ENCODE measurements at regions not wholly inside any gene's neighbourhood (a gene's known extent, or its start where the extent isn't known, plus 50 kb on each side); places are given as distances from the start of the nearest gene placed in this dataset.

- no peak for DNase-seq (ENCODE audit: low read depth)
Observed at GRCh38 chr9:20197976-20198685, 409.3 kb upstream of the SLC24A2 start.

GRCh38 chr9:20191228-20191840 is 402.5 kb upstream of the SLC24A2 start:
- no peak for DNase-seq (ENCODE audit: low read depth)

GRCh38 chr9:20189871-20190270 is 401.0 kb upstream of the SLC24A2 start:
- no peak for DNase-seq (ENCODE audit: low read depth)

- no peak for DNase-seq (ENCODE audit: low read depth)
Observed at GRCh38 chr9:20188616-20189369, 400.0 kb upstream of the SLC24A2 start.

GRCh38 chr9:20187318-20187717 is 398.5 kb upstream of the SLC24A2 start:
- DNase-seq (ENCODE audit: low read depth): no peak

- no peak for DNase-seq (ENCODE audit: low read depth)
Observed at GRCh38 chr9:20186823-20187222, 398.0 kb upstream of the SLC24A2 start.

GRCh38 chr9:20186231-20186630 is 397.4 kb upstream of the SLC24A2 start:
- DNase-seq (ENCODE audit: low read depth): no peak

- no peak for DNase-seq (ENCODE audit: low read depth)
Observed at GRCh38 chr9:20184541-20184940, 395.7 kb upstream of the SLC24A2 start.

GRCh38 chr9:20178679-20179078 is 389.8 kb upstream of the SLC24A2 start:
- no peak for DNase-seq (ENCODE audit: low read depth)

GRCh38 chr9:20178197-20178596 is 389.4 kb upstream of the SLC24A2 start:
- DNase-seq (ENCODE audit: low read depth): no peak

- DNase-seq (ENCODE audit: low read depth): no peak
Observed at GRCh38 chr9:20170122-20170521, 381.3 kb upstream of the SLC24A2 start.

GRCh38 chr9:20152151-20152725 is 363.4 kb upstream of the SLC24A2 start:
- DNase-seq (ENCODE audit: low read depth): no peak

GRCh38 chr9:20148416-20148815 is 359.6 kb upstream of the SLC24A2 start:
- no peak for DNase-seq (ENCODE audit: low read depth)

GRCh38 chr9:20144197-20144596 is 355.4 kb upstream of the SLC24A2 start:
- no peak for DNase-seq (ENCODE audit: low read depth)

- no peak for DNase-seq (ENCODE audit: low read depth)
Observed at GRCh38 chr9:20139763-20140290, 351.0 kb upstream of the SLC24A2 start.

GRCh38 chr9:20138841-20139240 is 350.0 kb upstream of the SLC24A2 start:
- DNase-seq (ENCODE audit: low read depth): no peak

- no peak for DNase-seq (ENCODE audit: low read depth)
Observed at GRCh38 chr9:20138116-20138515, 349.3 kb upstream of the SLC24A2 start.

GRCh38 chr9:20137425-20137824 is 348.6 kb upstream of the SLC24A2 start:
- DNase-seq (ENCODE audit: low read depth): no peak

- no peak for DNase-seq (ENCODE audit: low read depth)
Observed at GRCh38 chr9:20135119-20135697, 346.4 kb upstream of the SLC24A2 start.

GRCh38 chr9:20125727-20126126 is 336.9 kb upstream of the SLC24A2 start:
- DNase-seq (ENCODE audit: low read depth): no peak

GRCh38 chr9:20119566-20119965 is 330.7 kb upstream of the SLC24A2 start:
- DNase-seq (ENCODE audit: low read depth): no peak

- DNase-seq (ENCODE audit: low read depth): no peak
Observed at GRCh38 chr9:20117986-20118385, 329.1 kb upstream of the SLC24A2 start.
